ENCODE measurements at regions not wholly inside any gene's neighbourhood (a gene's known extent, or its start where the extent isn't known, plus 50 kb on each side); places are given as distances from the start of the nearest gene placed in this dataset.
A peak's percentile ranks its signal among the peaks of the same experiment; 100 is the strongest.

DNA sequence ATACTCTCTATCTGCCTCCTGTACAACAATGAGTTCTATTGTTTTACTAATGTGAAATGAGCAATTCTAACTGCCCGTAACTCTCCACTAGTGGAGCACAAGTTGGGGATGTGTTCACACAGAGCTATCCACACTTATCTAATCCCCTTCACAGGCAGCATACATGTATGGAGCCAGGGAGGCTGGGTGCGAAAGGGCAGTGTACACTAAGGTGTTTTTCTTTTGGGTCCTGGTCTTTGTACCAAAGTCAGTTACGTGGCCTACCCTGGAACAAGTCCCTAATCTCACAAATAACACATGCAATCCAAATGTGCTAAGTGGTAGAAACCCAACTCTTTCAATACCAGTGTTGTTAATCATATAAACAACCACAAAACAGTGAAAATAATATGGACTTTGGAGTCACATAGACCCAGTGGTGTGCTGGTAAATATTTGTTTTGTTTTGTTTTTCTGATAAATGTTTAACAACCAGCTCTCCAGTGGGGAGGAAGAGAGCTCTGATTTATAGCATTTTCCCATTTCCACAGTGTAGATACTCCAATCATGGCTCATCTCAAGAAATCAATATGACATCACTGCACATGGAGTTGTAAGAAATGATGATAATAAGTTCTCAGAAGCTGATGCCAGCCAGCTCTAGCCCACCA, 319.9 kb upstream of the DUSP10 start:
- TF ChIP-seq, protein P1, sequence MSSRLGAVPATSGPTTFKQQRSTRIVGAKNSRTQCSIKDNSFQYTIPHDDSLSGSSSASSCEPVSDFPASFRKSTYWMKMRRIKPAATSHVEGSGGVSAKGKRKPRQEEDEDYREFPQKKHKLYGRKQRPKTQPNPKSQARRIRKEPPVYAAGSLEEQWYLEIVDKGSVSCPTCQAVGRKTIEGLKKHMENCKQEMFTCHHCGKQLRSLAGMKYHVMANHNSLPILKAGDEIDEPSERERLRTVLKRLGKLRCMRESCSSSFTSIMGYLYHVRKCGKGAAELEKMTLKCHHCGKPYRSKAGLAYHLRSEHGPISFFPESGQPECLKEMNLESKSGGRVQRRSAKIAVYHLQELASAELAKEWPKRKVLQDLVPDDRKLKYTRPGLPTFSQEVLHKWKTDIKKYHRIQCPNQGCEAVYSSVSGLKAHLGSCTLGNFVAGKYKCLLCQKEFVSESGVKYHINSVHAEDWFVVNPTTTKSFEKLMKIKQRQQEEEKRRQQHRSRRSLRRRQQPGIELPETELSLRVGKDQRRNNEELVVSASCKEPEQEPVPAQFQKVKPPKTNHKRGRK (CRISPR knock-in tag; IDR thresholded peaks at IDR 0.05; ENCODE audit: borderline replicate concordance): no peak
- TF ChIP-seq, protein P2, sequence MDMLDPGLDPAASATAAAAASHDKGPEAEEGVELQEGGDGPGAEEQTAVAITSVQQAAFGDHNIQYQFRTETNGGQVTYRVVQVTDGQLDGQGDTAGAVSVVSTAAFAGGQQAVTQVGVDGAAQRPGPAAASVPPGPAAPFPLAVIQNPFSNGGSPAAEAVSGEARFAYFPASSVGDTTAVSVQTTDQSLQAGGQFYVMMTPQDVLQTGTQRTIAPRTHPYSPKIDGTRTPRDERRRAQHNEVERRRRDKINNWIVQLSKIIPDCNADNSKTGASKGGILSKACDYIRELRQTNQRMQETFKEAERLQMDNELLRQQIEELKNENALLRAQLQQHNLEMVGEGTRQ (CRISPR knock-in tag; IDR thresholded peaks at IDR 0.05): no peak
- no peak for TF ChIP-seq TEAD1 (CRISPR knock-in tag; IDR thresholded peaks at IDR 0.05)
- TF ChIP-seq GABPB1 (CRISPR knock-in tag; IDR thresholded peaks at IDR 0.05): peak; percentile 63
- peaks cover 43% of the 10 kb centered on the region for H3K9me3 Mint-ChIP-seq
- H3K4me1 Mint-ChIP-seq: peaks cover 10% of the 10 kb centered on the region; the same call in 1 of the 2 replicates
- no peak for ATAC-seq
- H3K27me3 Mint-ChIP-seq (ENCODE audit: low read depth): no peaks in the 10 kb centered on the region
- no peak overlapping the region for H3K27ac Mint-ChIP-seq
- no peak for DNase-seq (ENCODE audit: low spot score)
- peaks cover 43% of the 10 kb centered on the region for H3K36me3 Mint-ChIP-seq
- CTCF ChIA-PET: no interaction called here
- POLR2A ChIA-PET: no interaction called here
- no peak overlapping the region for H3K4me3 Mint-ChIP-seq

DNA sequence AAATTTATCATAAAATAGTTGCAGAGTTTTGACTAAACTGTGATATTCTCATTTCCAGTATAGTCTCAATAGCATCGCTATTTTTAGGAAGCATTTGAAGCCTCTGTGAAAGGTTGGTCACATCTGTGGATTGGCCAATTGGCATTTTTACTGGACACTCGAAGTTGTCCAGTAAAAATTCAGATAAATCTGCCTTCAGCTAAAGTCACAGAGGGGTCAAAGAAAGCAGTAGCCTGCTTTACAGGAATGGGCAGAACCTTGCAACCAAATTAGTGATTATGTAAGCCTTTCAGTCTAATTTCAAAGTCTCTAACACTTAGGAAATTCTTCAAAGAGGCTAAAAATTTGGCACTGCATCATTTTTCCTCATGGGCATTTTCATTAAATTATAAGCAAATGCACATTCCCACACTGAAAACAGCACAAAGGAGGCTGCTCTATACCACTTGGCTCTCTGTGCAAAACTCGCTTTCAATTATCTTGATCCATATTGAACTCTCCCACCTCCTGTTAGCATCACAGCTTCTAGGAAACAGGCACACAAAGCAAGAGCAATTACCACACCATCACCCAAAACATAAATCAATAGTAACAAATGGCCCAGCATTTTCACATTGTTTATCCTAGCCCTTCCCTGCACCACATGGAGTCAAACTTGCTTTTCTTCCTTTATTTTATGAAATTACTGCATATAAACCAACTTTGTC, 318.5 kb upstream of the DUSP10 start:
- Mint-ChIP-seq H3K27me3 (ENCODE audit: low read depth) (peaks cover 6% of the 10 kb centered on the region; the same call in 1 of the 2 replicates), H3K27ac (no peak overlapping the region), H3K36me3 (peaks cover 33% of the 10 kb centered on the region), H3K9me3 (peaks cover 31% of the 10 kb centered on the region), H3K4me1 (peaks cover 10% of the 10 kb centered on the region; the same call in 1 of the 2 replicates), H3K4me3 (no peak overlapping the region)
- ChIA-PET POLR2A (no interaction called here), CTCF (interaction anchor here (1.1 kb wide), 1 partner anchor 35 kb away, joined by 4 read pairs; no protein-coding TSS in a partner anchor)
- ATAC-seq (no peak), DNase-seq (ENCODE audit: low spot score) (no peak)
- TF ChIP-seq, protein P3, sequence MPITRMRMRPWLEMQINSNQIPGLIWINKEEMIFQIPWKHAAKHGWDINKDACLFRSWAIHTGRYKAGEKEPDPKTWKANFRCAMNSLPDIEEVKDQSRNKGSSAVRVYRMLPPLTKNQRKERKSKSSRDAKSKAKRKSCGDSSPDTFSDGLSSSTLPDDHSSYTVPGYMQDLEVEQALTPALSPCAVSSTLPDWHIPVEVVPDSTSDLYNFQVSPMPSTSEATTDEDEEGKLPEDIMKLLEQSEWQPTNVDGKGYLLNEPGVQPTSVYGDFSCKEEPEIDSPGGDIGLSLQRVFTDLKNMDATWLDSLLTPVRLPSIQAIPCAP (CRISPR knock-in tag; IDR thresholded peaks at IDR 0.05): no peak
- TF ChIP-seq, protein P4, sequence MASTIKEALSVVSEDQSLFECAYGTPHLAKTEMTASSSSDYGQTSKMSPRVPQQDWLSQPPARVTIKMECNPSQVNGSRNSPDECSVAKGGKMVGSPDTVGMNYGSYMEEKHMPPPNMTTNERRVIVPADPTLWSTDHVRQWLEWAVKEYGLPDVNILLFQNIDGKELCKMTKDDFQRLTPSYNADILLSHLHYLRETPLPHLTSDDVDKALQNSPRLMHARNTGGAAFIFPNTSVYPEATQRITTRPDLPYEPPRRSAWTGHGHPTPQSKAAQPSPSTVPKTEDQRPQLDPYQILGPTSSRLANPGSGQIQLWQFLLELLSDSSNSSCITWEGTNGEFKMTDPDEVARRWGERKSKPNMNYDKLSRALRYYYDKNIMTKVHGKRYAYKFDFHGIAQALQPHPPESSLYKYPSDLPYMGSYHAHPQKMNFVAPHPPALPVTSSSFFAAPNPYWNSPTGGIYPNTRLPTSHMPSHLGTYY (CRISPR knock-in tag; IDR thresholded peaks at IDR 0.05): no peak
- TF ChIP-seq SMAD4 (CRISPR knock-in tag; IDR thresholded peaks at IDR 0.05): no peak
- no peak for TF ChIP-seq CBFB (CRISPR knock-in tag; IDR thresholded peaks at IDR 0.05; ENCODE audit: low read depth)
- TF ChIP-seq, protein P5, sequence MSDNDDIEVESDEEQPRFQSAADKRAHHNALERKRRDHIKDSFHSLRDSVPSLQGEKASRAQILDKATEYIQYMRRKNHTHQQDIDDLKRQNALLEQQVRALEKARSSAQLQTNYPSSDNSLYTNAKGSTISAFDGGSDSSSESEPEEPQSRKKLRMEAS (CRISPR knock-in tag; IDR thresholded peaks at IDR 0.05): no peak
- no peak for TF ChIP-seq TCF7 (CRISPR knock-in tag; IDR thresholded peaks at IDR 0.05; ENCODE audit: low read depth)
- TF ChIP-seq TP53 (CRISPR knock-in tag; IDR thresholded peaks at IDR 0.05): no peak
- TF ChIP-seq ETV6 (CRISPR knock-in tag; IDR thresholded peaks at IDR 0.05): no peak
- no peak for TF ChIP-seq ELF4 (CRISPR knock-in tag; IDR thresholded peaks at IDR 0.05; ENCODE audit: low read depth)
- TF ChIP-seq ZNF232 (CRISPR knock-in tag; IDR thresholded peaks at IDR 0.05): no peak
- no peak for TF ChIP-seq ZNF219 (CRISPR knock-in tag; IDR thresholded peaks at IDR 0.05; ENCODE audit: borderline replicate concordance)
- TF ChIP-seq PRRX2 (CRISPR knock-in tag; IDR thresholded peaks at IDR 0.05): no peak
- TF ChIP-seq NFATC4 (CRISPR knock-in tag; IDR thresholded peaks at IDR 0.05): no peak

DNA sequence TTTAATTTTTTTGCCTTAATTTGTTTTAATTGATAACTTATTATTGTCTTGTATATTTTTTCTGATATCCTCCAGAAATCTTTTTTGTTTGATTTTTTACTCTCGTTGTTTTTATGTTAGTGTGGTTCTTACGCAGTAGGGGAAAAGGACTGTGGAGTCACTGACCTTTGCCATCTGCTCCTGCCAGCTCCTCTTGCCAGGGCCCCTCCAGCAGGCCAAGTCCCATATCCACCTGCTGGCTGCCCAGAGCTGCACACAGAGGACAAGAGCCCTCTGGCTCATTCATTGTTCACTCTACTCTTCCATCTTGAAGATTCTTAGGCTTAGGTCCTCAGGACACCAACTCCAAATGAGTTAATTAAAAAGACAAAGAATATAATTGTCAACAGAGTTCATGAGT, 316.4 kb upstream of the DUSP10 start:
- ChIA-PET CTCF (no interaction called here), POLR2A (no interaction called here)
- peaks cover 6% of the 10 kb centered on the region; the same call in 1 of the 2 replicates for H3K27me3 Mint-ChIP-seq (ENCODE audit: low read depth)
- DNase-seq (ENCODE audit: low spot score): no peak
- H3K27ac Mint-ChIP-seq: no peak overlapping the region
- peaks cover 10% of the 10 kb centered on the region; the same call in 1 of the 2 replicates for H3K4me1 Mint-ChIP-seq
- ATAC-seq: no peak
- peaks cover 12% of the 10 kb centered on the region for H3K36me3 Mint-ChIP-seq
- peaks cover 10% of the 10 kb centered on the region for H3K9me3 Mint-ChIP-seq
- no peak overlapping the region for H3K4me3 Mint-ChIP-seq
- no peak for TF ChIP-seq GTF2I (CRISPR knock-in tag; conservative IDR thresholded peaks at IDR 0.05)
- TF ChIP-seq, protein P5 (CRISPR knock-in tag; IDR thresholded peaks at IDR 0.05): no peak
- TF ChIP-seq ATF1 (CRISPR knock-in tag; IDR thresholded peaks at IDR 0.05): no peak
- no peak for TF ChIP-seq ZBTB21 (CRISPR knock-in tag; IDR thresholded peaks at IDR 0.05; ENCODE audit: borderline replicate concordance)
- no peak for TF ChIP-seq JUN (CRISPR knock-in tag; IDR thresholded peaks at IDR 0.05)
- TF ChIP-seq, protein P6, sequence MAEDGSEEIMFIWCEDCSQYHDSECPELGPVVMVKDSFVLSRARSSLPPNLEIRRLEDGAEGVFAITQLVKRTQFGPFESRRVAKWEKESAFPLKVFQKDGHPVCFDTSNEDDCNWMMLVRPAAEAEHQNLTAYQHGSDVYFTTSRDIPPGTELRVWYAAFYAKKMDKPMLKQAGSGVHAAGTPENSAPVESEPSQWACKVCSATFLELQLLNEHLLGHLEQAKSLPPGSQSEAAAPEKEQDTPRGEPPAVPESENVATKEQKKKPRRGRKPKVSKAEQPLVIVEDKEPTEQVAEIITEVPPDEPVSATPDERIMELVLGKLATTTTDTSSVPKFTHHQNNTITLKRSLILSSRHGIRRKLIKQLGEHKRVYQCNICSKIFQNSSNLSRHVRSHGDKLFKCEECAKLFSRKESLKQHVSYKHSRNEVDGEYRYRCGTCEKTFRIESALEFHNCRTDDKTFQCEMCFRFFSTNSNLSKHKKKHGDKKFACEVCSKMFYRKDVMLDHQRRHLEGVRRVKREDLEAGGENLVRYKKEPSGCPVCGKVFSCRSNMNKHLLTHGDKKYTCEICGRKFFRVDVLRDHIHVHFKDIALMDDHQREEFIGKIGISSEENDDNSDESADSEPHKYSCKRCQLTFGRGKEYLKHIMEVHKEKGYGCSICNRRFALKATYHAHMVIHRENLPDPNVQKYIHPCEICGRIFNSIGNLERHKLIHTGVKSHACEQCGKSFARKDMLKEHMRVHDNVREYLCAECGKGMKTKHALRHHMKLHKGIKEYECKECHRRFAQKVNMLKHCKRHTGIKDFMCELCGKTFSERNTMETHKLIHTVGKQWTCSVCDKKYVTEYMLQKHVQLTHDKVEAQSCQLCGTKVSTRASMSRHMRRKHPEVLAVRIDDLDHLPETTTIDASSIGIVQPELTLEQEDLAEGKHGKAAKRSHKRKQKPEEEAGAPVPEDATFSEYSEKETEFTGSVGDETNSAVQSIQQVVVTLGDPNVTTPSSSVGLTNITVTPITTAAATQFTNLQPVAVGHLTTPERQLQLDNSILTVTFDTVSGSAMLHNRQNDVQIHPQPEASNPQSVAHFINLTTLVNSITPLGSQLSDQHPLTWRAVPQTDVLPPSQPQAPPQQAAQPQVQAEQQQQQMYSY (CRISPR knock-in tag; IDR thresholded peaks at IDR 0.05): no peak
- TF ChIP-seq NR2C2 (CRISPR knock-in tag; IDR thresholded peaks at IDR 0.05): no peak

Measured in WTC11 (cell line).